Adrenal gland (tissue), 5 donors: ENCODE measurements at regions not wholly inside any gene's neighbourhood (a gene's known extent, or its start where the extent isn't known, plus 50 kb on each side); places are given as distances from the start of the nearest gene placed in this dataset.

ENCODE experiments used
- POLR2A ChIP-seq, 2 donors: fragments of 450-650 bp; IDR thresholded peaks; one replicate each; pipeline ENCODE4 v1.6.1; 2017; ENCODE audit warnings: antibody characterized with exemption in 2 of 2, mild to moderate bottlenecking in 2 of 2, moderate library complexity in 1 of 2
- TF ChIP-seq, protein P1 (sequence below), 6 experiments: fragments of 450-650 bp in 4 of 6; fragments of 200-600 bp in 2 of 6; sonication (generic) in 1 of 6; IDR thresholded peaks; 1 replicate in 5 of 6; 2 replicates in 1 of 6; pipeline versions ENCODE4 v1.5.1 to v1.8.0; 2016 to 2021; ENCODE audit warnings: antibody characterized with exemption in 6 of 6, mild to moderate bottlenecking in 2 of 6, moderate library complexity in 1 of 6
- donor health status: DM: no; HTN: no; CAD: no.

DNA sequence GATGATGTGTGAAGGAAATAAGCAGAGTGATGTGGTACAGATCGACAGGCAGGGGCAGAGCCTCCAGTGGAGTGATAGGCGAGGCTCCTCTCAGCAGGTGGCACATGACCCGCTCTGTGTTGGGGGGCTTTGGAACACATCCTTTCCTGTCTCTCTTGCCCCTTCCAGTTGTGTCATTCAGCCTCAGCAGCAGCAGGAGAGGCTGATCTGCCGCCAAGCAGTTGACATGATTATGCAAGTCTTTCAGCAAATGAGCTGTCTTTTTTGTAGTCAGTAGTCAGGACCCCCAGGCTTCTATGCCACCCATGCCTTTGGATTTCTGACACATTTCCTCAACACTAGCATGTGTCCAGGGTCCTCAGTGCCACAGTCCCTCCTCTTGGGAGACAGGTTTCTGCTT lies 307.1 kb upstream of the C1orf174 start:
- TF ChIP-seq, protein P1, sequence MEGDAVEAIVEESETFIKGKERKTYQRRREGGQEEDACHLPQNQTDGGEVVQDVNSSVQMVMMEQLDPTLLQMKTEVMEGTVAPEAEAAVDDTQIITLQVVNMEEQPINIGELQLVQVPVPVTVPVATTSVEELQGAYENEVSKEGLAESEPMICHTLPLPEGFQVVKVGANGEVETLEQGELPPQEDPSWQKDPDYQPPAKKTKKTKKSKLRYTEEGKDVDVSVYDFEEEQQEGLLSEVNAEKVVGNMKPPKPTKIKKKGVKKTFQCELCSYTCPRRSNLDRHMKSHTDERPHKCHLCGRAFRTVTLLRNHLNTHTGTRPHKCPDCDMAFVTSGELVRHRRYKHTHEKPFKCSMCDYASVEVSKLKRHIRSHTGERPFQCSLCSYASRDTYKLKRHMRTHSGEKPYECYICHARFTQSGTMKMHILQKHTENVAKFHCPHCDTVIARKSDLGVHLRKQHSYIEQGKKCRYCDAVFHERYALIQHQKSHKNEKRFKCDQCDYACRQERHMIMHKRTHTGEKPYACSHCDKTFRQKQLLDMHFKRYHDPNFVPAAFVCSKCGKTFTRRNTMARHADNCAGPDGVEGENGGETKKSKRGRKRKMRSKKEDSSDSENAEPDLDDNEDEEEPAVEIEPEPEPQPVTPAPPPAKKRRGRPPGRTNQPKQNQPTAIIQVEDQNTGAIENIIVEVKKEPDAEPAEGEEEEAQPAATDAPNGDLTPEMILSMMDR (IDR thresholded peaks at IDR 0.05): no peak
- no peak for TF ChIP-seq POLR2A (IDR thresholded peaks at IDR 0.05)
